SK-N-SH (cell line): ENCODE measurements at regions not wholly inside any gene's neighbourhood (a gene's known extent, or its start where the extent isn't known, plus 50 kb on each side); places are given as distances from the start of the nearest gene placed in this dataset.
A peak's percentile ranks its signal among the peaks of the same experiment; 100 is the strongest.

Experiments used
- CTCF ChIA-PET: fragments of 300-600, 350-600 bp; formaldehyde crosslinking; extraction: SDS; loops from one replicate; lab custom pipeline; 2021; lab: Yijun Ruan, JAX
- POLR2A ChIA-PET: fragments of 350-600 bp; sonication (Branson Sonifier 250); formaldehyde crosslinking; extraction: SDS; loops from one replicate; lab custom pipeline; 2020; ENCODE audit warnings: antibody characterized with exemption, inconsistent platforms; lab: Yijun Ruan, JAX
- DNase-seq: peaks from one replicate; pipeline ENCODE4 v3.0.0; 2012
- H2AFZ ChIP-seq: fragments of 200-600 bp; sonication (generic); 2 replicates; pipeline ENCODE4 v1.8.1; 2016; ENCODE audit warnings: antibody characterized with exemption, mild to moderate bottlenecking, low read depth
- H3F3A ChIP-seq: fragments of 200-600 bp; sonication (generic); replicated peaks from 2 replicates; pipeline ENCODE3; 2016; ENCODE audit warnings: antibody characterized with exemption, mild to moderate bottlenecking; ENCODE audit not compliant: insufficient read depth
- H3K27ac ChIP-seq, 2 experiments: fragments of 200-500 bp in 1 of 2; fragments of 200-600 bp in 1 of 2; sonication (Bioruptor generic) in 1 of 2; sonication (generic), shearing (Covaris generic) in 1 of 2; 2 replicates each; pipeline versions ENCODE4 v1.5.1 to v1.6.1; 2014 to 2016; ENCODE audit warnings: low read depth in 2 of 2, inconsistent platforms in 1 of 2, low read length in 1 of 2, mild to moderate bottlenecking in 1 of 2, mixed read lengths in 1 of 2
- H3K27me3 ChIP-seq: fragments of 200-600 bp; sonication (generic), shearing (Covaris generic); 2 replicates; pipeline ENCODE4 v1.6.1; 2016; ENCODE audit warnings: mixed run types; ENCODE audit not compliant: insufficient read depth
- H3K36me3 ChIP-seq, 2 experiments: fragments of 200-500 bp in 1 of 2; fragments of 200-600 bp in 1 of 2; sonication (Bioruptor generic) in 1 of 2; sonication (generic) in 1 of 2; replicated peaks in 1 of 2; 2 replicates each; pipeline versions ENCODE3 to v1.5.1; 2014 to 2016; ENCODE audit warnings: low read length in 1 of 2, mild to moderate bottlenecking in 1 of 2; ENCODE audit not compliant: insufficient read depth in 2 of 2, control insufficient read depth in 1 of 2
- H3K4me1 ChIP-seq, 2 experiments: fragments of 200-500 bp in 1 of 2; fragments of 200-600 bp in 1 of 2; sonication (Bioruptor generic) in 1 of 2; sonication (generic), shearing (Covaris generic) in 1 of 2; 2 replicates each; pipeline versions ENCODE4 v1.5.1 to v1.6.1; 2014 to 2016; ENCODE audit warnings: low read depth in 1 of 2, low read length in 1 of 2, mixed run types in 1 of 2; ENCODE audit not compliant: insufficient read depth in 2 of 2, control insufficient read depth in 1 of 2
- H3K4me2 ChIP-seq: fragments of 200-600 bp; sonication (generic), shearing (Covaris generic); 2 replicates; pipeline ENCODE4 v1.6.1; 2017; ENCODE audit warnings: mixed run types
- H3K4me3 ChIP-seq, 2 experiments: fragments of 200-500 bp in 1 of 2; fragments of 200-600 bp in 1 of 2; sonication (Bioruptor generic) in 1 of 2; sonication (generic), shearing (Covaris generic) in 1 of 2; 2 replicates each; pipeline versions ENCODE4 v1.5.1 to v1.8.1; 2014 to 2016; ENCODE audit warnings: low read depth in 2 of 2, inconsistent platforms in 1 of 2, low read length in 1 of 2, mild to moderate bottlenecking in 1 of 2, mixed read lengths in 1 of 2, moderate library complexity in 1 of 2
- H3K79me2 ChIP-seq: fragments of 200-600 bp; sonication (generic); 2 replicates; pipeline ENCODE4 v1.8.1; 2017; ENCODE audit warnings: mild to moderate bottlenecking; ENCODE audit not compliant: insufficient read depth
- H3K9ac ChIP-seq: fragments of 200-600 bp; sonication (generic); 2 replicates; pipeline ENCODE4 v1.6.1; 2017; ENCODE audit warnings: mixed run types
- H3K9me2 ChIP-seq: fragments of 200-600 bp; sonication (generic); 2 replicates; pipeline ENCODE4 v1.6.1; 2017; ENCODE audit warnings: mixed run types
- H3K9me3 ChIP-seq: fragments of 200-600 bp; sonication (generic); 2 replicates; pipeline ENCODE4 v1.6.1; 2017; ENCODE audit warnings: mixed run types, mild to moderate bottlenecking, moderate library complexity
- H4K20me1 ChIP-seq: fragments of 200-600 bp; sonication (generic); 2 replicates; pipeline ENCODE4 v1.6.1; 2017; ENCODE audit warnings: mild to moderate bottlenecking, mixed run types; ENCODE audit not compliant: insufficient read depth
- EP300 ChIP-seq, 2 experiments: IDR thresholded peaks; 2 replicates each; pipeline versions ENCODE4 v1.4.0 to v1.6.1; 2012; ENCODE audit warnings: borderline replicate concordance in 1 of 2, low read depth in 1 of 2, low read length in 1 of 2
- FOSL2 ChIP-seq: IDR thresholded peaks from 2 replicates; pipeline ENCODE4 v1.4.0; 2012; ENCODE audit warnings: low read depth, mild to moderate bottlenecking, moderate library complexity, borderline replicate concordance
- JUND ChIP-seq: IDR thresholded peaks from 2 replicates; pipeline ENCODE4 v1.4.0; 2012
- MAX ChIP-seq: IDR thresholded peaks from 2 replicates; pipeline ENCODE4 v1.4.0; 2012; ENCODE audit warnings: low read depth
- MEF2A ChIP-seq: IDR thresholded peaks from 2 replicates; pipeline ENCODE4 v1.4.0; 2012; ENCODE audit warnings: low read depth, borderline replicate concordance
- MXI1 ChIP-seq: IDR thresholded peaks from 2 replicates; pipeline ENCODE4 v1.6.1; 2012; ENCODE audit warnings: mild to moderate bottlenecking, low read depth, low read length, improper control_type of control experiment
- NFIC ChIP-seq: IDR thresholded peaks from 2 replicates; pipeline ENCODE4 v1.4.0; 2012; ENCODE audit warnings: borderline replicate concordance
- NRF1 ChIP-seq: IDR thresholded peaks from 2 replicates; pipeline ENCODE4 v1.6.1; 2012; ENCODE audit warnings: low read depth, mild to moderate bottlenecking, low read length
- PBX3 ChIP-seq: IDR thresholded peaks from 2 replicates; pipeline ENCODE4; 2012
- RXRA ChIP-seq: IDR thresholded peaks from 2 replicates; pipeline ENCODE4 v1.4.0; 2012; ENCODE audit warnings: low read depth, mild to moderate bottlenecking, borderline replicate concordance
- TCF12 ChIP-seq: IDR thresholded peaks from 2 replicates; pipeline ENCODE4 v1.4.0; 2012
- WGBS: methylation state at CpG from one replicate; pipeline ENCODE4 v1.1.6; 2017; ENCODE audit warnings: low lambda C conversion rate; 5-methylcytosine and 5-hydroxymethylcytosine counted together

GRCh38 chr12:88416155-88416554 is 164.1 kb downstream of the KITLG start:
- H3K4me2 ChIP-seq: peak overlapping the region; percentile 83
- CTCF ChIA-PET: interaction anchor here (0.9 to 1.1 kb wide), 2 partner anchors 16 to 1043 kb away, joined by 3 to 4 read pairs; no protein-coding TSS in a partner anchor
- 88% methylated on average over 2 of the region's 2 CpGs for WGBS
- peaks cover 0 to 20% of the 10 kb centered on the region in 2 experiments for H3K4me1 ChIP-seq
- H3F3A ChIP-seq: peaks cover 23% of the 10 kb centered on the region
- POLR2A ChIA-PET: no interaction called here
- no peak for DNase-seq
- no peaks in the 10 kb centered on the region for H3K9me3 ChIP-seq
- peak overlapping the region; percentile 71 to 97; a peak in 2 of 4 replicates for H3K27ac ChIP-seq
- H3K27me3 ChIP-seq: no peaks in the 10 kb centered on the region
- H4K20me1 ChIP-seq: no peaks in the 10 kb centered on the region
- H3K9ac ChIP-seq: peak overlapping the region; percentile 87
- TF ChIP-seq NRF1: no peak
- TF ChIP-seq MAX: no peak
- no peak for TF ChIP-seq JUND
- TF ChIP-seq, all 33 proteins: peak for 0
- H3K36me3 ChIP-seq: no peaks in the 10 kb centered on the region
- H3K79me2 ChIP-seq: peaks cover 78% of the 10 kb centered on the region
- H2AFZ ChIP-seq: peak overlapping the region; percentile 20; the same call in 1 of the 2 replicates
- H3K9me2 ChIP-seq: no peaks in the 10 kb centered on the region
- H3K4me3 ChIP-seq: peak overlapping the region; percentile 36 to 61; a peak in 3 of 4 replicates

GRCh38 chr12:88416786-88417185 is 163.5 kb downstream of the KITLG start:
- Histone ChIP-seq H3K4me2 (peak overlapping the region; percentile 83), H3K79me2 (peaks cover 72% of the 10 kb centered on the region), H3K9me3 (no peaks in the 10 kb centered on the region), H3F3A (peaks cover 27% of the 10 kb centered on the region), H3K27ac (peak overlapping the region; percentile 71 to 97), H3K4me3 (peak overlapping the region; percentile 36 to 61; a peak in 3 of 4 replicates), H3K4me1 (peaks cover 0 to 23% of the 10 kb centered on the region in 2 experiments), H3K27me3 (no peaks in the 10 kb centered on the region), H3K9me2 (no peaks in the 10 kb centered on the region), H2AFZ (peak overlapping the region; percentile 50; the same call in 1 of the 2 replicates), H4K20me1 (no peaks in the 10 kb centered on the region), H3K36me3 (no peaks in the 10 kb centered on the region), H3K9ac (peak overlapping the region; percentile 87)
- POLR2A ChIA-PET: no interaction called here
- CTCF ChIA-PET: interaction anchor here (0.9 to 1.1 kb wide), 2 partner anchors 17 to 1043 kb away, joined by 3 to 4 read pairs; no protein-coding TSS in a partner anchor
- TF ChIP-seq MXI1 (no peak), MEF2A (no peak), JUND (peak; percentile 59), RXRA (no peak), FOSL2 (peak; percentile 37; the same call in 1 of the 2 replicates), PBX3 (peak; percentile 82), TCF12 (peak; percentile 47; the same call in 1 of the 2 replicates), NFIC (peak; percentile 42; the same call in 1 of the 2 replicates), EP300 (IDR thresholded peaks at IDR 0.05; ENCODE audit: borderline replicate concordance in 1 of 2, low read depth in 1 of 2, low read length in 1 of 2) (peak in 1 of 2 experiments; percentile 42; a peak in 1 of 4 replicates)
- no peak for DNase-seq
- 22% methylated on average over 2 of the region's 2 CpGs for WGBS
